Loucy (cell line): ENCODE measurements at regions not wholly inside any gene's neighbourhood (a gene's known extent, or its start where the extent isn't known, plus 50 kb on each side); places are given as distances from the start of the nearest gene placed in this dataset.
A peak's percentile ranks its signal among the peaks of the same experiment; 100 is the strongest.

Source experiments
- H2AFZ ChIP-seq: fragments of 200-600 bp; sonication (generic); 2 replicates; pipeline ENCODE4 v1.6.0; 2016; ENCODE audit warnings: antibody characterized with exemption, mild to moderate bottlenecking, low read length, moderate library complexity
- H3F3A ChIP-seq: fragments of 200-600 bp; 2 replicates; pipeline ENCODE4 v1.6.0; 2016; ENCODE audit warnings: antibody characterized with exemption, low read depth, mild to moderate bottlenecking
- H3K27me3 ChIP-seq: fragments of 200-600 bp; sonication (generic); 2 replicates; pipeline ENCODE4 v1.6.1; 2014; ENCODE audit warnings: low read length, mild to moderate bottlenecking; ENCODE audit not compliant: insufficient read depth, poor library complexity, severe bottlenecking
- H3K36me3 ChIP-seq: fragments of 200-600 bp; sonication (generic); 2 replicates; pipeline ENCODE4 v1.6.1; 2016; ENCODE audit warnings: low read length; ENCODE audit not compliant: insufficient read depth
- H3K4me1 ChIP-seq: fragments of 200-600 bp; sonication (generic); 2 replicates; pipeline ENCODE4 v1.5.1; 2014; ENCODE audit warnings: low read length, mild to moderate bottlenecking; ENCODE audit not compliant: insufficient read depth, poor library complexity, severe bottlenecking
- H3K4me2 ChIP-seq: fragments of 200-600 bp; sonication (generic); 2 replicates; pipeline ENCODE4 v1.6.0; 2014; ENCODE audit warnings: antibody characterized with exemption, low read length, low read depth, mild to moderate bottlenecking; ENCODE audit not compliant: poor library complexity, severe bottlenecking
- H3K4me3 ChIP-seq: fragments of 200-600 bp; sonication (generic); 2 replicates; pipeline ENCODE4 v1.5.1; 2014; ENCODE audit warnings: low read length, mild to moderate bottlenecking, mixed read lengths; ENCODE audit not compliant: poor library complexity, severe bottlenecking
- H3K79me2 ChIP-seq: fragments of 200-600 bp; sonication (generic); 2 replicates; pipeline ENCODE4 v1.6.1; 2014; ENCODE audit warnings: low read length; ENCODE audit not compliant: insufficient read depth
- H3K9ac ChIP-seq: fragments of 200-600 bp; sonication (generic); 2 replicates; pipeline ENCODE4 v1.6.0; 2014; ENCODE audit warnings: mild to moderate bottlenecking, low read depth, low read length, moderate library complexity; ENCODE audit not compliant: poor library complexity, severe bottlenecking
- H3K9me2 ChIP-seq: fragments of 200-600 bp; sonication (generic); replicated peaks from 2 replicates; pipeline ENCODE4 v1.6.1; 2016; ENCODE audit warnings: low read depth, low read length, mixed read lengths
- H3K9me3 ChIP-seq: fragments of 200-600 bp; sonication (generic); 2 replicates; pipeline ENCODE4 v1.6.1; 2014; ENCODE audit warnings: mild to moderate bottlenecking, antibody characterized with exemption, low read length, low read depth; ENCODE audit not compliant: insufficient read depth
- H4K20me1 ChIP-seq: fragments of 200-600 bp; sonication (generic); 2 replicates; pipeline ENCODE4 v1.6.0; 2014; ENCODE audit warnings: antibody characterized with exemption, low read length, mild to moderate bottlenecking; ENCODE audit not compliant: insufficient read depth, poor library complexity, severe bottlenecking
- CTCF ChIP-seq: fragments of 200-600 bp; sonication (generic); conservative IDR thresholded peaks from 2 replicates; pipeline ENCODE4 v1.5.1; 2014; ENCODE audit warnings: mild to moderate bottlenecking, antibody characterized with exemption, low read length
- EZH2phosphoT487 ChIP-seq: fragments of 200-600 bp; IDR thresholded peaks from 2 replicates; pipeline ENCODE4 v1.6.1; 2018; ENCODE audit warnings: antibody characterized with exemption, mild to moderate bottlenecking, moderate library complexity, borderline replicate concordance

GRCh38 chr3:190996181-190996775, 133.8 kb upstream of the GMNC start:
- Histone ChIP-seq H3K4me3 (no peak overlapping the region), H3K9ac (no peak overlapping the region), H3K9me2 (no peaks in the 10 kb centered on the region), H3K9me3 (no peaks in the 10 kb centered on the region), H3K79me2 (no peaks in the 10 kb centered on the region), H3K36me3 (no peaks in the 10 kb centered on the region), H3F3A (no peaks in the 10 kb centered on the region), H3K4me1 (no peaks in the 10 kb centered on the region), H3K27me3 (no peaks in the 10 kb centered on the region), H2AFZ (peak overlapping the region; percentile 32; the same call in 1 of the 2 replicates), H4K20me1 (no peaks in the 10 kb centered on the region), H3K4me2 (no peak overlapping the region)
- TF ChIP-seq CTCF, result no peak

- Histone ChIP-seq H3K27me3 (no peaks in the 10 kb centered on the region), H3K9ac (no peak overlapping the region), H3K9me2 (no peaks in the 10 kb centered on the region), H3K4me1 (no peaks in the 10 kb centered on the region), H3K9me3 (no peaks in the 10 kb centered on the region), H3K79me2 (no peaks in the 10 kb centered on the region), H3K36me3 (no peaks in the 10 kb centered on the region), H4K20me1 (no peaks in the 10 kb centered on the region), H3K4me3 (no peak overlapping the region), H3K4me2 (no peak overlapping the region), H3F3A (no peaks in the 10 kb centered on the region), H2AFZ (no peak overlapping the region)
- TF ChIP-seq EZH2phosphoT487 (no peak), CTCF (no peak)
Observed at GRCh38 chr3:190995156-190995555, 132.7 kb upstream of the GMNC start.

- Histone ChIP-seq H3K27me3 (no peaks in the 10 kb centered on the region), H3K9me3 (no peaks in the 10 kb centered on the region), H3F3A (no peaks in the 10 kb centered on the region), H3K9ac (no peak overlapping the region), H3K4me1 (no peaks in the 10 kb centered on the region), H3K4me2 (no peak overlapping the region), H3K36me3 (no peaks in the 10 kb centered on the region), H2AFZ (no peak overlapping the region), H3K9me2 (no peaks in the 10 kb centered on the region), H3K4me3 (no peak overlapping the region), H3K79me2 (no peaks in the 10 kb centered on the region), H4K20me1 (no peaks in the 10 kb centered on the region)
- TF ChIP-seq EZH2phosphoT487 (no peak), CTCF (no peak)
Observed at GRCh38 chr3:190990898-190991297, 128.4 kb upstream of the GMNC start.
